22Rv1 (cell line): ENCODE measurements at regions not wholly inside any gene's neighbourhood (a gene's known extent, or its start where the extent isn't known, plus 50 kb on each side); places are given as distances from the start of the nearest gene placed in this dataset.
"Not testable (repeated sequence)": the region's sequence is repeated elsewhere in the genome, so short reads cannot be mapped to it uniquely, and the experiment has no call there.

Source experiments
- H3K27ac ChIP-seq: fragments of 450-650 bp; 2 replicates; pipeline ENCODE4 v1.5.1; 2017
- CTCF ChIP-seq: fragments of 450-650 bp; IDR thresholded peaks from 2 replicates; pipeline ENCODE4 v1.5.1; 2017; ENCODE audit warnings: mild to moderate bottlenecking
- ZFX ChIP-seq: fragments of 450-650 bp; IDR thresholded peaks from 2 replicates; pipeline ENCODE4 v1.6.1; 2017; ENCODE audit warnings: antibody characterized with exemption, borderline replicate concordance

- no peak overlapping the region for H3K27ac ChIP-seq
- TF ChIP-seq CTCF (no peak), ZFX (no peak)
Observed at GRCh38 chr13:73815796-73816195, 318.4 kb downstream of the KLF12 start.

- no peak overlapping the region for H3K27ac ChIP-seq
- TF ChIP-seq ZFX (no peak), CTCF (no peak)
Observed at GRCh38 chr13:73810647-73811046, 323.6 kb downstream of the KLF12 start.

- no peak overlapping the region for H3K27ac ChIP-seq
- TF ChIP-seq CTCF: no peak
- no peak for TF ChIP-seq ZFX
Observed at GRCh38 chr13:73809561-73809960, 324.6 kb downstream of the KLF12 start.

GRCh38 chr13:73808318-73808717, 325.9 kb downstream of the KLF12 start:
- no peak overlapping the region for H3K27ac ChIP-seq
- no peak for TF ChIP-seq ZFX
- TF ChIP-seq CTCF: no peak

- H3K27ac ChIP-seq: not testable (repeated sequence)
Observed at GRCh38 chr13:73805326-73805958, 328.8 kb downstream of the KLF12 start.

- no peak for TF ChIP-seq CTCF
- no peak overlapping the region for H3K27ac ChIP-seq
Observed at GRCh38 chr13:73803997-73804396, 330.2 kb downstream of the KLF12 start.

- no peak overlapping the region for H3K27ac ChIP-seq
- TF ChIP-seq CTCF: no peak
- TF ChIP-seq ZFX: no peak
Observed at GRCh38 chr13:73800011-73800410, 334.2 kb downstream of the KLF12 start.

- no peak overlapping the region for H3K27ac ChIP-seq
- no peak for TF ChIP-seq CTCF
- TF ChIP-seq ZFX: no peak
Observed at GRCh38 chr13:73794755-73795154, 339.4 kb downstream of the KLF12 start.
